SU-DHL-6 (cell line): ENCODE measurements at regions not wholly inside any gene's neighbourhood (a gene's known extent, or its start where the extent isn't known, plus 50 kb on each side); places are given as distances from the start of the nearest gene placed in this dataset.

Source experiments
- CTCF ChIP-seq: fragments of 200-600 bp; sonication (generic); IDR thresholded peaks from one replicate; pipeline ENCODE4 v1.5.1; 2017; ENCODE audit warnings: antibody characterized with exemption, mild to moderate bottlenecking, low read length, moderate library complexity; ENCODE audit not compliant: insufficient read depth, poor library complexity, severe bottlenecking
- EZH2phosphoT487 ChIP-seq: fragments of 200-600 bp; sonication (generic), shearing (Covaris generic); conservative IDR thresholded peaks from 2 replicates; pipeline ENCODE4 v1.6.1; 2018; ENCODE audit warnings: mild to moderate bottlenecking, antibody characterized with exemption, low read length, moderate library complexity, mixed read lengths

GRCh38 chr1:165034136-165034809 is 322.2 kb downstream of the LMX1A start:
- TF ChIP-seq EZH2phosphoT487 (no peak), CTCF (no peak)
